Endothelial cell of umbilical vein (primary cell): ENCODE measurements at regions not wholly inside any gene's neighbourhood (a gene's known extent, or its start where the extent isn't known, plus 50 kb on each side); places are given as distances from the start of the nearest gene placed in this dataset.
A peak's percentile ranks its signal among the peaks of the same experiment; 100 is the strongest.
"Not testable (repeated sequence)": the region's sequence is repeated elsewhere in the genome, so short reads cannot be mapped to it uniquely, and the experiment has no call there.

Experiments used
- BruUV-seq: library from RNA; stranded (reverse); fragments of 400-500 nt; replicated peaks from 2 replicates; lab custom pipeline; 2021; lab: Mats Ljungman, UMichigan
- CTCF ChIA-PET: fragments of 300-600, 350-600 bp; sonication (Branson Sonifier 250); formaldehyde crosslinking; loops from one replicate; lab custom pipeline; 2021; ENCODE audit warnings: antibody characterized with exemption, inconsistent platforms; lab: Charles Lee
- POLR2A ChIA-PET: fragments of 300-600, 350-600 bp; sonication (Branson Sonifier 250); formaldehyde crosslinking; loops from one replicate; lab custom pipeline; 2021; ENCODE audit warnings: antibody characterized with exemption, inconsistent platforms; lab: Charles Lee
- DNase-seq: peaks from one replicate; pipeline ENCODE4 v3.0.0-alpha.2; 2011; ENCODE audit warnings: low read depth, low spot score
- FAIRE-seq: peaks from 2 replicates; lab custom pipeline; 2011; peaks lifted over from hg19 to GRCh38; lab: Jason Lieb, UNC
- H2AFZ ChIP-seq: 2 replicates; pipeline ENCODE4 v1.6.0; 2012; ENCODE audit warnings: low read depth, low read length, control low read depth, inconsistent platforms
- H3K27ac ChIP-seq: 2 replicates; pipeline ENCODE4 v1.5.1; 2011; ENCODE audit warnings: low read depth, mild to moderate bottlenecking, control low read depth, low read length, moderate library complexity; ENCODE audit not compliant: insufficient read depth
- H3K27me3 ChIP-seq, 2 experiments: 2 replicates each; pipeline versions ENCODE4 v1.6.0 to v1.6.1; 2011; ENCODE audit warnings: low read length in 2 of 2, mixed read lengths in 1 of 2; ENCODE audit not compliant: control insufficient read depth in 2 of 2, insufficient read depth in 2 of 2
- H3K36me3 ChIP-seq, 2 experiments: 2 replicates in 1 of 2; 3 replicates in 1 of 2; pipeline ENCODE4 v1.5.1; 2011; ENCODE audit warnings: low read length in 2 of 2, mild to moderate bottlenecking in 1 of 2, moderate library complexity in 1 of 2; ENCODE audit not compliant: control insufficient read depth in 2 of 2, insufficient read depth in 2 of 2; ENCODE audit errors: extremely low read depth in 1 of 2
- H3K4me1 ChIP-seq: 3 replicates; pipeline ENCODE4 v1.5.1; 2011; ENCODE audit warnings: mild to moderate bottlenecking, low read length; ENCODE audit not compliant: control insufficient read depth, insufficient read depth; ENCODE audit errors: extremely low read depth
- H3K4me2 ChIP-seq: 2 replicates; pipeline ENCODE4 v1.6.1; 2011; ENCODE audit warnings: low read length, control low read depth, mixed read lengths; ENCODE audit not compliant: insufficient read depth
- H3K4me3 ChIP-seq, 3 experiments: fragments of 200-600 bp in 1 of 3; sonication (generic), shearing (Covaris generic) in 1 of 3; replicated peaks in 1 of 3; 2 replicates each; pipeline ENCODE4 v1.5.1; 2011 to 2016; ENCODE audit warnings: control low read depth in 3 of 3, low read length in 3 of 3, mild to moderate bottlenecking in 2 of 3, inconsistent platforms in 1 of 3, low read depth in 1 of 3, moderate library complexity in 1 of 3; ENCODE audit not compliant: insufficient read depth in 1 of 3
- H3K79me2 ChIP-seq: 2 replicates; pipeline ENCODE4 v1.6.0; 2012; ENCODE audit warnings: low read length, inconsistent platforms; ENCODE audit not compliant: control insufficient read depth, insufficient read depth
- H3K9ac ChIP-seq: replicated peaks from 2 replicates; pipeline ENCODE3; 2011; ENCODE audit warnings: low read length, control low read depth; ENCODE audit not compliant: insufficient read depth; ENCODE audit errors: extremely low read depth
- H3K9me1 ChIP-seq: replicated peaks from 3 replicates; pipeline ENCODE4 v1.6.0; 2011; ENCODE audit warnings: mild to moderate bottlenecking, low read length; ENCODE audit not compliant: control insufficient read depth, insufficient read depth; ENCODE audit errors: extremely low read depth
- H3K9me3 ChIP-seq: replicated peaks from 2 replicates; pipeline ENCODE4 v1.5.1; 2012; ENCODE audit warnings: low read length, inconsistent platforms; ENCODE audit not compliant: control insufficient read depth, insufficient read depth
- H4K20me1 ChIP-seq: replicated peaks from 2 replicates; pipeline ENCODE3; 2011; ENCODE audit warnings: mild to moderate bottlenecking, low read length; ENCODE audit not compliant: control insufficient read depth, insufficient read depth; ENCODE audit errors: extremely low read depth
- dilution Hi-C: fragments of 300-500 bp; cut with MboI; formaldehyde crosslinking; loops from one replicate; pipeline ENCODE4 v1.15.0; 2019; ENCODE audit warnings: low sequenced_read_pairs; ENCODE audit not compliant: extremely low pct_ligation_motif_present
- intact Hi-C: fragments of 100-400 bp; cut with micrococcal nuclease; formaldehyde crosslinking; loops from one replicate; pipeline ENCODE4 v1.10.0; 2022

DNA sequence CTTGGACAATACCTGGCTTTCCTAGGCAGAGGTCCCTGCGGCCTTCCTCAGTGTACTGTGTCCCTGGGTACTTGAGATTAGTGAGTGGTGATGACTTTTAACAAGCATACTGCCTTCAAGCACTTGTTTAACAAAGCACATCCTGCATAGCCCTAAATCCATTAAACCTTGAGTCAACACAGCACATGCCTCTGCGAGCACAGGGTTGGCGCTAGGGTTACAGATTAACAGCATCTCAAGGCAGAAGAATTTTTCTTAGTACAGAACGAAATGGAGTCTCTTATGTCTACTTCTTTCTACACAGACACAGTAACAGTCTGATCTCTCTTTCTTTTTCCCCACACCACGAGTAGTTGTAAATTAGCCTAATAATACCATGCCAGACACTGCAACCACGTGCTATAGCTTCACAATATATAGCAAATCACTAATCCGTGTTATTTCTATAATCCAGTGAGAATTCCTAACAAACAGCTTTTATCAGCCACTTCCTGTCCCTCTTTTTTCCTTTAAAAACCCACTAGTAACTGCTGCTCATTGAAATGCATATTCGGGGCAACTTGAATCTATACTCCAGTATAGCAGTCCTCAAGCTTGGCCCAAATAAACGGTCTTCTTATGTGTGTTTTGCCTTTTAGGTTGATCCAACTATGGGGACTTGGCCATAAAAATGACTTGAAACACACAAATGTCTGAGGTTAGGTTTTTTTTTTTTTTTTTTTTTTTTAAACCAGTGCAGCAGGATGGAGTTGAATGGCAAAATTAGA, 102.9 kb upstream of the MTLN start:
- H3K79me2 ChIP-seq, H3K4me3 ChIP-seq, H2AFZ ChIP-seq, DNase-seq, H3K9me3 ChIP-seq, H4K20me1 ChIP-seq, H3K27me3 ChIP-seq, H3K4me1 ChIP-seq, H3K4me2 ChIP-seq, intact Hi-C loops, POLR2A ChIA-PET, BruUV-seq, H3K36me3 ChIP-seq, dilution Hi-C loops, H3K9me1 ChIP-seq, CTCF ChIA-PET, H3K9ac ChIP-seq, H3K27ac ChIP-seq: not testable (repeated sequence)
- FAIRE-seq = peak; percentile 86

DNA sequence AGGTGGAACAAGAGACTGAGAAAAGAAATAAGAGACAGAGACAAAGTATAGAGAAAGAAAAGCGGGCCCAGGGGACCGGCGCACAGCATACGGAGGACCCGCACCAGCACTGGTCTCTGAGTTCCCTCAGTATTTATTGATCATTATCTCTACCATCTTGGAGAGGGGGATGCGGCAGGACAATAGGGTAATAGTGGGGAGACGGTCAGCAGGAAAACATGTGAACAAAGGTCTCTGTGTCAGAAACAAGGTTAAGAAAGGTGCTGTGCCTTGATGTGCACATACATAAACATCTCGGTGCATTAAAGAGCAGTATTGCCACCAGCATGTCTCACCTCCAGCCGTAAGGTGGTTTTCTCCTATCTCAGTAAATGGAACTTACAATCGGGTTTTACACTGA, 102.1 kb upstream of the MTLN start:
- FAIRE-seq, H3K4me2 ChIP-seq, H3K4me3 ChIP-seq, H3K9ac ChIP-seq, dilution Hi-C loops, H3K27ac ChIP-seq, H2AFZ ChIP-seq, BruUV-seq, H3K4me1 ChIP-seq, CTCF ChIA-PET, H3K9me1 ChIP-seq, intact Hi-C loops, H3K27me3 ChIP-seq, H3K36me3 ChIP-seq, H3K79me2 ChIP-seq, H4K20me1 ChIP-seq, POLR2A ChIA-PET, H3K9me3 ChIP-seq, DNase-seq: not testable (repeated sequence)

DNA sequence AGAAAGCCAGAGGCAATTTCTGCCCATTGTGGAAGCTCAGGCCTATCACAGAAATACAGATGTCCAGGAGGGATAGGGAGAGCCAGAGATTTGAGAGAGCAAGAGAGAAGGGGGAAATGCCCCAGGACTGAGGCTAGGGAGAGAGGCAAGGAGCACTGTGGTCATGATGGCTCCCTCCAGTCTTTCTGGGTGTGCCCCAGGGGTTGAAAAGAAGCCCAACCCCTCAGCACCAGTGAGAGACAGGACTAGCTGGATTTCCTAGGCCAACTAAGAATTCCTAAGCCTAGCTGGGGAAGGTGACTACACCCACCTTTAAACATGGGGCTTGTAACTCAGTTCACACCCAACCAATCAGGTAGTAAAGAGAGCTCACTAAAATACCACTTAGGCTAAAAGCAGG, 100.7 kb upstream of the MTLN start:
- H3K79me2 ChIP-seq, H4K20me1 ChIP-seq, H3K27me3 ChIP-seq, intact Hi-C loops, H2AFZ ChIP-seq, H3K4me2 ChIP-seq, POLR2A ChIA-PET, H3K9me1 ChIP-seq, dilution Hi-C loops, H3K4me3 ChIP-seq, H3K36me3 ChIP-seq, H3K9ac ChIP-seq, FAIRE-seq, H3K4me1 ChIP-seq, CTCF ChIA-PET, DNase-seq, BruUV-seq, H3K27ac ChIP-seq, H3K9me3 ChIP-seq: not testable (repeated sequence)

DNA sequence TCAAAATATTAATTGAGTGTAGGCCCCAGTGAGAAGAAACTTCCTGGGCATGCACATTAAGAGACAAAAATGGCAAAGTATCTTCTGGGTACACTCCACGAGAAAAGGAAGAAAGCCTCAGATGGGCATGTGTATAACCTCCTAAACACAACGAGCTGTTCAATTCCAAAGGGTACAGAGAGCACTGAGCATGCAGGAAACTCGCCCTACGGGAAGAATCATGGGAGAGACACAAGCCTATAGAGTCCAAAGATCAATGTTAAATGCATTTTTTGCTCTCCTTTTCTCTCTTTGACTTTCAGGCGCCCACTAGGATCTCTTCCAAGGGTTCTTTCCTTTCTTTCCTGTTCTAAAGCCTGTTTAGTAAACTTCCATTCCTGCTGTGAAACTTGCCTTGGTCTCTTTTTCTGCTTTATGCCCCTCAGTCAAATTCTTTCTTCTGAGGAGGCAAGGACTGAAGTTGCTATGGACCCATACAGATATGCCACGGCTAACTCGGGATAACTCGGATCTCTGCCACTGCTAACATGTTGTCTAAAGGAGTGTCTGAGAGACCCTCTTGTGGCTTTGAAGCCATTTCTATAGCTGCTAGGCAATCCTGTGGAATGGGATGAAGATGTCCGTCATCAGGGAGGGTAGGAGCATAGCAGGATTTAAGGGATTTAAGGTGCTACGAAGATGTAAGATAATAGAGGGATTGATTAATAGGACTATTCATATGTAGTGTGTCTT, 99.5 kb upstream of the MTLN start:
- POLR2A ChIA-PET, CTCF ChIA-PET, dilution Hi-C loops: not testable (repeated sequence)

More for the DNA sequence above, 99.5 kb upstream of the MTLN start:
- H3K36me3 ChIP-seq, H3K4me2 ChIP-seq, H3K4me3 ChIP-seq, H3K79me2 ChIP-seq, H2AFZ ChIP-seq, H3K4me1 ChIP-seq, BruUV-seq, H4K20me1 ChIP-seq, H3K9me1 ChIP-seq, H3K9ac ChIP-seq, H3K27me3 ChIP-seq, DNase-seq, H3K27ac ChIP-seq, intact Hi-C loops, H3K9me3 ChIP-seq: not testable (repeated sequence)
- FAIRE-seq = peak; percentile 57
